Caco-2 (cell line): ENCODE measurements at regions not wholly inside any gene's neighbourhood (a gene's known extent, or its start where the extent isn't known, plus 50 kb on each side); places are given as distances from the start of the nearest gene placed in this dataset.

Experiments used
- BruUV-seq: library from RNA; stranded (reverse); fragments of 400-500 nt; replicated peaks from 2 replicates; lab custom pipeline; 2021; lab: Mats Ljungman, UMichigan
- CTCF ChIA-PET: fragments of 300-600 bp; sonication (Branson Sonifier 250); formaldehyde crosslinking; loops from one replicate; lab custom pipeline; 2022; ENCODE audit warnings: antibody characterized with exemption; lab: Charles Lee
- POLR2A ChIA-PET: fragments of 300-600 bp; sonication (Branson Sonifier 250); formaldehyde crosslinking; loops from one replicate; lab custom pipeline; 2022; ENCODE audit warnings: antibody characterized with exemption; lab: Charles Lee
- DNase-seq, 2 experiments: peaks; one replicate each; pipeline versions ENCODE4 v3.0.0 to v3.0.0-alpha.2; 2020 to 2022
- H3K27me3 ChIP-seq: replicated peaks from 2 replicates; pipeline ENCODE4 v1.6.0; 2011; ENCODE audit warnings: low read length; ENCODE audit not compliant: control insufficient read depth, insufficient read depth
- H3K36me3 ChIP-seq: 2 replicates; pipeline ENCODE4 v1.5.1; 2011; ENCODE audit warnings: low read length; ENCODE audit not compliant: control insufficient read depth, insufficient read depth
- H3K4me1 ChIP-seq: fragments of 250-450 bp; sonication (Bioruptor Pico); 2 replicates; pipeline ENCODE4 v1.5.1; 2020; ENCODE audit warnings: mild to moderate bottlenecking
- H3K4me3 ChIP-seq: 2 replicates; pipeline ENCODE4 v1.5.1; 2011; ENCODE audit warnings: low read depth, mild to moderate bottlenecking, control low read depth, low read length
- H3K9me3 ChIP-seq: fragments of 250-450 bp; sonication (Bioruptor Pico); 2 replicates; pipeline ENCODE4 v1.5.1; 2020; ENCODE audit warnings: mild to moderate bottlenecking, moderate library complexity
- H3K27ac Mint-ChIP-seq: one replicate; pipeline ENCODE4 v1.8.0; 2022; ENCODE audit warnings: mixed read lengths; ENCODE audit not compliant: unreplicated experiment
- H3K27me3 Mint-ChIP-seq: one replicate; pipeline ENCODE4 v1.8.0; 2022; ENCODE audit warnings: mixed read lengths; ENCODE audit not compliant: insufficient read depth, unreplicated experiment
- H3K36me3 Mint-ChIP-seq: one replicate; pipeline ENCODE4 v1.8.0; 2022; ENCODE audit warnings: mild to moderate bottlenecking, mixed read lengths; ENCODE audit not compliant: insufficient read depth, unreplicated experiment
- H3K4me1 Mint-ChIP-seq: one replicate; pipeline ENCODE4 v1.8.0; 2022; ENCODE audit warnings: low read depth, mixed read lengths; ENCODE audit not compliant: unreplicated experiment
- H3K4me3 Mint-ChIP-seq: one replicate; pipeline ENCODE4 v1.8.0; 2022; ENCODE audit warnings: mild to moderate bottlenecking, moderate library complexity, mixed read lengths; ENCODE audit not compliant: unreplicated experiment
- H3K9me3 Mint-ChIP-seq: one replicate; pipeline ENCODE4 v1.8.0; 2022; ENCODE audit warnings: mixed read lengths; ENCODE audit not compliant: unreplicated experiment
- CTCF ChIP-seq, 2 experiments: fragments of 200-600 bp in 1 of 2; IDR thresholded peaks; 1 replicate in 1 of 2; 2 replicates in 1 of 2; pipeline versions ENCODE4 v1.5.1 to v1.8.0; 2011 to 2022; ENCODE audit warnings: antibody characterized with exemption in 1 of 2, control low read depth in 1 of 2, inconsistent platforms in 1 of 2, low read depth in 1 of 2, low read length in 1 of 2, mild to moderate bottlenecking in 1 of 2, moderate library complexity in 1 of 2; ENCODE audit not compliant: insufficient read depth in 1 of 2, severe bottlenecking in 1 of 2, unreplicated experiment in 1 of 2
- intact Hi-C: fragments of 100-400 bp; cut with micrococcal nuclease; formaldehyde crosslinking; loops from one replicate; pipeline ENCODE4 v1.10.0; 2022; ENCODE audit not compliant: unreplicated experiment

DNA sequence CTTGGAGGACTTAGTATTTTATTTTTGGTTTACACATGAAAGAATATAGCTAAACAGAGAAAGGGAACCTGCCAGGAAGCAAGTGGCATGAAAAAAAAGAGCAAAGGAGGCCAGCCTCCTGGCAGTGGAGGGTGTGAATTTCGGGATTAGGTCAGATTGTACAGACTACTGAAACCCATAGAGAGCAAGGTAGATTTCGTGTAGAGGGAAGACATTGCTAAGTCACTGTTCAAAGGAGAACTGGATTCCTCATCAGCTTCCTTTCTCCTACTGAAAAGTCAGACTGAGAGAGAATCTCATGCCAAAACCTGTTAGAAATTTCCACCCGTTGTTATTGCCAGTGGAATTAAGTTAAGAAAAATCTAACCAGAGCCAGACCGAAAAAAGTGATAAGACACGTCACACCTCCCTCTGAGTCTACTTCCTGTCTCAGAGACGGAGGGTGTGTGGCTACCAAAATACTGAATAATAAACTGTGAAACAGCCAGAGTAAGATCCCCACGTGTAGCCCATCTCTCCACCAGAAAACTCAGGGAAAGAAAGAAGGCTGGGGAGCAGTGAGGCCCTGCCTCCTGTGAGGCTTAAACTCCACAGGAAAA is 118.8 kb downstream of the SKIDA1 start:
- H3K9me3 Mint-ChIP-seq, result no peaks in the 10 kb centered on the region
- no peak overlapping the region for H3K4me3 Mint-ChIP-seq
- H3K9me3 ChIP-seq, result no peaks in the 10 kb centered on the region
- intact Hi-C loops, result no loop called here
- ChIA-PET CTCF (no interaction called here), POLR2A (interaction anchor here (0.5 to 0.6 kb wide), 2 partner anchors 65 to 100 kb away, joined by 4 to 11 read pairs; no protein-coding TSS in a partner anchor)
- H3K27ac Mint-ChIP-seq, result peak overlapping the region; percentile 2
- H3K36me3 ChIP-seq, result no peaks in the 10 kb centered on the region
- H3K27me3 Mint-ChIP-seq, result no peaks in the 10 kb centered on the region
- TF ChIP-seq CTCF (IDR thresholded peaks at IDR 0.05; ENCODE audit: insufficient read depth in 1 of 2, low read depth in 1 of 2, low read length in 1 of 2, severe bottlenecking in 1 of 2, unreplicated experiment in 1 of 2), result no peak
- H3K4me1 ChIP-seq, result peaks cover 48% of the 10 kb centered on the region
- peaks cover 33% of the 10 kb centered on the region for H3K4me1 Mint-ChIP-seq
- DNase-seq, result no peak
- H3K4me3 ChIP-seq, result no peak overlapping the region
- H3K36me3 Mint-ChIP-seq, result no peaks in the 10 kb centered on the region
- BruUV-seq, result no TSS peak
- no peaks in the 10 kb centered on the region for H3K27me3 ChIP-seq

- H3K27ac Mint-ChIP-seq, result peak overlapping the region; percentile 2
- Histone ChIP-seq H3K9me3 (no peaks in the 10 kb centered on the region), H3K4me1 (peaks cover 52% of the 10 kb centered on the region), H3K27me3 (no peaks in the 10 kb centered on the region), H3K4me3 (no peak overlapping the region), H3K36me3 (no peaks in the 10 kb centered on the region)
- POLR2A ChIA-PET, result no interaction called here
- intact Hi-C loops, result no loop called here
- H3K4me3 Mint-ChIP-seq, result no peak overlapping the region
- CTCF ChIA-PET, result no interaction called here
- H3K27me3 Mint-ChIP-seq, result no peaks in the 10 kb centered on the region
- no peaks in the 10 kb centered on the region for H3K9me3 Mint-ChIP-seq
- H3K36me3 Mint-ChIP-seq, result no peaks in the 10 kb centered on the region
- no peak for TF ChIP-seq CTCF (IDR thresholded peaks at IDR 0.05; ENCODE audit: insufficient read depth in 1 of 2, low read depth in 1 of 2, low read length in 1 of 2, severe bottlenecking in 1 of 2, unreplicated experiment in 1 of 2)
- peaks cover 38% of the 10 kb centered on the region for H3K4me1 Mint-ChIP-seq
- BruUV-seq, result no TSS peak
- no peak for DNase-seq
These were observed 119.5 kb downstream of the SKIDA1 start for GRCh38 chr10:21405981-21406380.

- H3K27ac Mint-ChIP-seq, result peak overlapping the region; percentile 53
- DNase-seq, result no peak
- no peaks in the 10 kb centered on the region for H3K9me3 Mint-ChIP-seq
- H3K4me1 ChIP-seq, result peaks cover 77% of the 10 kb centered on the region
- no peaks in the 10 kb centered on the region for H3K27me3 ChIP-seq
- no peaks in the 10 kb centered on the region for H3K27me3 Mint-ChIP-seq
- no peak overlapping the region for H3K4me3 Mint-ChIP-seq
- POLR2A ChIA-PET, result no interaction called here
- peaks cover 55% of the 10 kb centered on the region for H3K4me1 Mint-ChIP-seq
- H3K4me3 ChIP-seq, result no peak overlapping the region
- H3K36me3 Mint-ChIP-seq, result peaks cover 7% of the 10 kb centered on the region
- CTCF ChIA-PET, result no interaction called here
- no peaks in the 10 kb centered on the region for H3K9me3 ChIP-seq
- no peak for TF ChIP-seq CTCF (IDR thresholded peaks at IDR 0.05; ENCODE audit: insufficient read depth in 1 of 2, low read depth in 1 of 2, low read length in 1 of 2, severe bottlenecking in 1 of 2, unreplicated experiment in 1 of 2)
- no peaks in the 10 kb centered on the region for H3K36me3 ChIP-seq
- intact Hi-C loops, result no loop called here
- BruUV-seq, result no TSS peak
These were observed 122.0 kb downstream of the SKIDA1 start for GRCh38 chr10:21403256-21404015.
